RWPE2 (cell line): ENCODE measurements at regions not wholly inside any gene's neighbourhood (a gene's known extent, or its start where the extent isn't known, plus 50 kb on each side); places are given as distances from the start of the nearest gene placed in this dataset.

Experiments used
- ATAC-seq: fragments of 200-7000 bp; cut with Tn5 transposase; 3 replicates; pipeline ENCODE4 v1.9.1; 2021; ENCODE audit warnings: low read depth
- DNase-seq: peaks from one replicate; pipeline ENCODE4 v3.0.0-alpha.2; 2020; ENCODE audit warnings: low spot score
- H3K27ac ChIP-seq: fragments of 450-650 bp; 2 replicates; pipeline ENCODE4 v1.5.1; 2017; ENCODE audit warnings: mild to moderate bottlenecking; ENCODE audit not compliant: poor library complexity, severe bottlenecking
- H3K27me3 ChIP-seq: fragments of 250-450 bp; sonication (Bioruptor Pico); 2 replicates; pipeline ENCODE4 v1.5.1; 2021; ENCODE audit warnings: mild to moderate bottlenecking, moderate library complexity; ENCODE audit not compliant: insufficient read depth, poor library complexity, severe bottlenecking
- H3K36me3 ChIP-seq: fragments of 250-450 bp; sonication (Bioruptor Pico); 2 replicates; pipeline ENCODE4 v1.5.1; 2020; ENCODE audit warnings: low read depth, mild to moderate bottlenecking, moderate library complexity
- H3K4me1 ChIP-seq: fragments of 250-450 bp; sonication (Bioruptor Pico); 2 replicates; pipeline ENCODE4 v1.5.1; 2021; ENCODE audit warnings: mild to moderate bottlenecking, moderate library complexity; ENCODE audit not compliant: insufficient read depth, poor library complexity, severe bottlenecking
- H3K4me3 ChIP-seq: fragments of 250-450 bp; sonication (Bioruptor Pico); 2 replicates; pipeline ENCODE4 v1.5.1; 2021; ENCODE audit warnings: mild to moderate bottlenecking, moderate library complexity; ENCODE audit not compliant: severe bottlenecking
- H3K9me3 ChIP-seq: fragments of 250-450 bp; sonication (Bioruptor Pico); 2 replicates; pipeline ENCODE4 v1.5.1; 2021; ENCODE audit warnings: mild to moderate bottlenecking, moderate library complexity; ENCODE audit not compliant: severe bottlenecking
- TF ChIP-seq, protein P1 (sequence below): fragments of 450-650 bp; IDR thresholded peaks from one replicate; pipeline ENCODE4 v1.5.1; 2017; ENCODE audit warnings: mild to moderate bottlenecking, moderate library complexity; ENCODE audit not compliant: poor library complexity, severe bottlenecking

DNA sequence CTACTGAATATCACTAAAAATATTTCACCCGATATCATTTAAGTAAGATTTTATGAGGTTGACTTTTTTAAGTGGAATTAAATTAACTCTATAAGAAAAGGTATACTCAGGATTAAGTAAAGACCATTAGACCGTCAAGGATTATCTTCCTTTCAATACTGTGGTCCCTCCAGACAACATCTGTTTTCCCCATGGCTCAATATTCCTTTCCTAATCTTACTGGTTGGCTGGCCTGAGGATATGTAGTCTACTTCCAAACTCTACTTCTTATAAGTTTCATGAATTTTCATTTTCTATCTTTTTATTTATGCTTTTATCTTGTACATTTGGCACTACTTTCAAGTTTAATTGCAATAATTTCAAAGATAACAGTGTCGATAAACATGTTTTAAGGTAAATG is 725.4 kb downstream of the PCDH7 start:
- Histone ChIP-seq H3K4me1 (no peaks in the 10 kb centered on the region), H3K36me3 (no peaks in the 10 kb centered on the region)
- ATAC-seq: no peak

DNA sequence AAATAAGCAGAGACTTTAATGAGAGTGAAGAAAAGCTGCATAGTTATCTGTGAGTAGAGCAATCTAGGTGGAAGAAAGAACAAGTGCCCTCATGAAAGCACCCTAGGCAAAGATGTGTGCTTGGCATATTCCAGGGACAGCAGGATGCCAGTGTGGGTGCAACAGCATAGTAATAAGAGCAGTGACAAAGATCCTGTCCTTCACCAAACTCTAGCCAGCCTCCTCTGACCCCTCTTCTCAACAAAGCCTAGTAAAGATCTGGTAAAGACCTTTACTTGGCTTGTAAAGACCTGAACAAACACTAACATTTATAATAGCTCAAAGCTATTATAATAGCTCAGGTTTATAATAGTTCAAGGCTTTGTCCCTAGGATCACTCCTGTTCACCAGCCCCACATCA is 735.4 kb downstream of the PCDH7 start:
- TF ChIP-seq, protein P1, sequence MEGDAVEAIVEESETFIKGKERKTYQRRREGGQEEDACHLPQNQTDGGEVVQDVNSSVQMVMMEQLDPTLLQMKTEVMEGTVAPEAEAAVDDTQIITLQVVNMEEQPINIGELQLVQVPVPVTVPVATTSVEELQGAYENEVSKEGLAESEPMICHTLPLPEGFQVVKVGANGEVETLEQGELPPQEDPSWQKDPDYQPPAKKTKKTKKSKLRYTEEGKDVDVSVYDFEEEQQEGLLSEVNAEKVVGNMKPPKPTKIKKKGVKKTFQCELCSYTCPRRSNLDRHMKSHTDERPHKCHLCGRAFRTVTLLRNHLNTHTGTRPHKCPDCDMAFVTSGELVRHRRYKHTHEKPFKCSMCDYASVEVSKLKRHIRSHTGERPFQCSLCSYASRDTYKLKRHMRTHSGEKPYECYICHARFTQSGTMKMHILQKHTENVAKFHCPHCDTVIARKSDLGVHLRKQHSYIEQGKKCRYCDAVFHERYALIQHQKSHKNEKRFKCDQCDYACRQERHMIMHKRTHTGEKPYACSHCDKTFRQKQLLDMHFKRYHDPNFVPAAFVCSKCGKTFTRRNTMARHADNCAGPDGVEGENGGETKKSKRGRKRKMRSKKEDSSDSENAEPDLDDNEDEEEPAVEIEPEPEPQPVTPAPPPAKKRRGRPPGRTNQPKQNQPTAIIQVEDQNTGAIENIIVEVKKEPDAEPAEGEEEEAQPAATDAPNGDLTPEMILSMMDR: no peak
- H3K4me3 ChIP-seq: no peak overlapping the region
- no peak overlapping the region for H3K27ac ChIP-seq
- H3K9me3 ChIP-seq: no peaks in the 10 kb centered on the region
- no peak for DNase-seq
- H3K4me1 ChIP-seq: no peaks in the 10 kb centered on the region
- H3K27me3 ChIP-seq: no peaks in the 10 kb centered on the region
- H3K36me3 ChIP-seq: no peaks in the 10 kb centered on the region
- no peak for ATAC-seq

More for the DNA sequence above, 725.4 kb downstream of the PCDH7 start:
- no peaks in the 10 kb centered on the region for H3K27me3 ChIP-seq
- no peak for DNase-seq
- H3K4me3 ChIP-seq: no peak overlapping the region
- no peak overlapping the region for H3K27ac ChIP-seq
- TF ChIP-seq, protein P1: no peak
- H3K9me3 ChIP-seq: no peaks in the 10 kb centered on the region

DNA sequence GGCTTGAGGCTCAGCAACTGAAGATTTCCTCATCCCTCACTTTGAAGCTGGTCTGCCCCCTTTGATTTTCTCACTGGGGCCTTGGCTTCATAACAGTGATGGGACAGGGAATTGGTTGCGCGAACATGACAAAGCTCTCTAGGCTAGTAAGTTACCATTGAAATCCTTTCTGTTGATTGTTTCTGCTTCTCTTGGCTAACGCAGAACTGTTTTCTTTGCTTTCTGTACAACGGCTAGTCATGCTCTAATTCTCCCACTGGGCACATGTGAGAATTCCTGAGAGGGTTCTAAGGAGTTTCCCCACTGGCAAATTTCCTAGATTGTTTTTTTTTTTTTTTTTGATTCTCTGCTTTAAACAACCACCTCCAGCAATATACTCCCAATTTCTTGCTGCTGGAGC is 738.6 kb downstream of the PCDH7 start:
- no peak for DNase-seq
- Histone ChIP-seq H3K9me3 (peaks cover 2% of the 10 kb centered on the region), H3K27me3 (no peaks in the 10 kb centered on the region), H3K27ac (no peak overlapping the region), H3K36me3 (no peaks in the 10 kb centered on the region), H3K4me3 (no peak overlapping the region), H3K4me1 (peaks cover 22% of the 10 kb centered on the region)
- TF ChIP-seq, protein P1: no peak
- no peak for ATAC-seq

DNA sequence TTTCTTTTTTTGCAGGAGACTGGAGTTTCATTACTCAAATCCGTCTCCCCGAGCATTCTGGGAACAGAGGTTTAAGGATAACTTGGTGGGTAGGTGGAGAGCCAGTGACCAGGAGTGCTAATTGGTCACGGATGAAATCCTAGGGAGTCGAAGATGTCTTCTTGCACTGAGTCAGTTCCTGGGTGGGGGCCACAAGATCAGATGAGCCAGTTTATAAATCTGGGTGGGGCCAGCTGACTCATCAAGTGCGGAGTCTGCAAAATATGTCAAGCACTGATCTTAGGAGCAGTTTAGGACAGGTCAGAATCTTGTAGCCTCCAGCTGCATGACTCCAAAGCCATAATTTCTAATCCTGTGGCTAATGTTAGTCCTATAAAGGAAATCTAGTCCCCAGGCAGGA is 741.3 kb downstream of the PCDH7 start:
- H3K4me3 ChIP-seq: no peak overlapping the region
- peak overlapping the region; percentile 86 for H3K27ac ChIP-seq
- DNase-seq (peak; percentile 78), ATAC-seq (peak; percentile 92)
- peaks cover 22% of the 10 kb centered on the region for H3K4me1 ChIP-seq
- TF ChIP-seq, protein P1: no peak
- H3K27me3 ChIP-seq: no peaks in the 10 kb centered on the region
- peaks cover 2% of the 10 kb centered on the region for H3K9me3 ChIP-seq
- no peaks in the 10 kb centered on the region for H3K36me3 ChIP-seq

DNA sequence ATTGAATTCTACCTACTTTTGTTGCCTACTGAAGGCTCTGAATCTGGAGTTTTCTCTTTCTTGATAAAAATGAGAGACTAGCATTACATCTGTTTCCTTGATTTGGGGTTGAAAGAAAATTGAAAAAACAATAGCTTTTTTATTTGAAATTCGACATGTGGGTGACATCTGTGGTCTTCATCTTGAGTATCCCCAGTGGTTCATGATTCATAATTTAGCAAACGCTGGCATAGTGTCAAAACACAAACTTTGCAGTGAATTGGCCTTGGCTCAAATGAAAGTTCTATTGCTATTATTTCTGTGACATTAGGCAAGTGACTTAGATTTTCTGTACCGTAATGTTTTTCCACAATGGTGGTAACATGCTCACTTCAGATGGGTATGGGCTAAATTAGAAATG is 747.6 kb downstream of the PCDH7 start:
- no peak for DNase-seq

More for the DNA sequence above, 747.6 kb downstream of the PCDH7 start:
- Histone ChIP-seq H3K4me1 (peaks cover 6% of the 10 kb centered on the region), H3K27me3 (no peaks in the 10 kb centered on the region), H3K9me3 (peaks cover 2% of the 10 kb centered on the region), H3K27ac (no peak overlapping the region), H3K4me3 (no peak overlapping the region), H3K36me3 (no peaks in the 10 kb centered on the region)
- ATAC-seq: no peak
- TF ChIP-seq, protein P1: no peak
